ENCODE measurements at regions not wholly inside any gene's neighbourhood (a gene's known extent, or its start where the extent isn't known, plus 50 kb on each side); places are given as distances from the start of the nearest gene placed in this dataset.
"Not testable (repeated sequence)": the region's sequence is repeated elsewhere in the genome, so short reads cannot be mapped to it uniquely, and the experiment has no call there.

DNA sequence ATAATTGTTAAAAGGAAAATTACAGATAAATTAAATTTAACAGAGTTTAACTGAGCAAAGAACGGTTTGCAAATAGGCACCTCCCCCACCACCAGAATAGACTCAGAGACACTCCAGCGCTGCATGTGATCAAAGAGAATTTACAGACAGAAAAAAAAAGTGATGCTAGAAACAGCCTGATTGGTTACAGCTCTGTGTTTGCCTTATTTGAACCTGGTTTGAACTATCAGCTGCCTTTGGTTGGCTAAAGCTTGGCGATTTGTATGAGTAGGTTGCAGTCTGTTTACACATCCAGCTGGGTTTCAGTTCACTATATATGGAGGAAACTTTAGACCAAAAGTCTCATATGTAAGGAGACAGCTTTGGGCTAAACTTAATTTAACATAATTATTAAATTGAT is 249.1 kb downstream of the ENC1 start:
- Histone ChIP-seq H3K4me2 (ENCODE audit: insufficient read depth, low read length) (no peak overlapping the region), H3K36me3 (ENCODE audit: insufficient read depth, low read length) (no peaks in the 10 kb centered on the region), H3K27me3 (ENCODE audit: insufficient read depth, low read length) (no peaks in the 10 kb centered on the region), H3K9me3 (ENCODE audit: low read depth, low read length) (no peaks in the 10 kb centered on the region), H4K20me1 (ENCODE audit: insufficient read depth, low read length) (no peaks in the 10 kb centered on the region), H3K27ac (ENCODE audit: low read depth, low read length) (no peak overlapping the region), H3K4me3 (ENCODE audit: insufficient read depth, low read length) (no peak overlapping the region), H2AFZ (ENCODE audit: low read length) (no peak overlapping the region), H3K79me2 (ENCODE audit: insufficient read depth, low read length) (no peaks in the 10 kb centered on the region), H3K4me1 (ENCODE audit: insufficient read depth, low read length) (peaks cover 4% of the 10 kb centered on the region)
- TF ChIP-seq, protein P1, sequence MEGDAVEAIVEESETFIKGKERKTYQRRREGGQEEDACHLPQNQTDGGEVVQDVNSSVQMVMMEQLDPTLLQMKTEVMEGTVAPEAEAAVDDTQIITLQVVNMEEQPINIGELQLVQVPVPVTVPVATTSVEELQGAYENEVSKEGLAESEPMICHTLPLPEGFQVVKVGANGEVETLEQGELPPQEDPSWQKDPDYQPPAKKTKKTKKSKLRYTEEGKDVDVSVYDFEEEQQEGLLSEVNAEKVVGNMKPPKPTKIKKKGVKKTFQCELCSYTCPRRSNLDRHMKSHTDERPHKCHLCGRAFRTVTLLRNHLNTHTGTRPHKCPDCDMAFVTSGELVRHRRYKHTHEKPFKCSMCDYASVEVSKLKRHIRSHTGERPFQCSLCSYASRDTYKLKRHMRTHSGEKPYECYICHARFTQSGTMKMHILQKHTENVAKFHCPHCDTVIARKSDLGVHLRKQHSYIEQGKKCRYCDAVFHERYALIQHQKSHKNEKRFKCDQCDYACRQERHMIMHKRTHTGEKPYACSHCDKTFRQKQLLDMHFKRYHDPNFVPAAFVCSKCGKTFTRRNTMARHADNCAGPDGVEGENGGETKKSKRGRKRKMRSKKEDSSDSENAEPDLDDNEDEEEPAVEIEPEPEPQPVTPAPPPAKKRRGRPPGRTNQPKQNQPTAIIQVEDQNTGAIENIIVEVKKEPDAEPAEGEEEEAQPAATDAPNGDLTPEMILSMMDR (IDR thresholded peaks at IDR 0.05; ENCODE audit: extremely low read depth, low read depth, low read length) = no peak
- no peak for DNase-seq (ENCODE audit: insufficient read length, low spot score, missing footprints)

DNA sequence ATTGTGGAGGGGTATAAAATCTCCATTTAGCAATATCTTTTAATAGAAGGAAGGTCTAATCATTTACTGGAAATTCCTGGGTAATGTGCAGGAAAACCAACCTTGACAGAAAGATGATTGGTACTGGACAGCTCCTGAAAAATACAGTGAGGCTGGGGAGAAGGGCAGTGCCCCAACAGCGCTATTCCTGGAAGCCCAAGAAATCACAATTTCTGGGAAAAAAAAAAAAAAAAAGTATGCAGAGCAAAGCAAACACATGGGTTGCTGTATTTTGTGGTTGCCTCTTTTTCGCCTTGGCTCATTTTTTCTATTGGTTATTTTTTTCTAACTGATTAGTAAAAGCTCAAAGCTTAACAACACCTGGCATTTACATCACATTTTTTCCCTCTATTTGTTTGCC is 249.7 kb downstream of the ENC1 start:
- H2AFZ ChIP-seq (ENCODE audit: low read length) = no peak overlapping the region
- H3K27ac ChIP-seq (ENCODE audit: low read depth, low read length) = no peak overlapping the region
- no peaks in the 10 kb centered on the region for H4K20me1 ChIP-seq (ENCODE audit: insufficient read depth, low read length)
- H3K4me1 ChIP-seq (ENCODE audit: insufficient read depth, low read length) = peaks cover 4% of the 10 kb centered on the region
- TF ChIP-seq, protein P1 (IDR thresholded peaks at IDR 0.05; ENCODE audit: extremely low read depth, low read depth, low read length) = no peak
- H3K4me2 ChIP-seq (ENCODE audit: insufficient read depth, low read length) = no peak overlapping the region
- H3K27me3 ChIP-seq (ENCODE audit: insufficient read depth, low read length) = no peaks in the 10 kb centered on the region
- H3K79me2 ChIP-seq (ENCODE audit: insufficient read depth, low read length) = no peaks in the 10 kb centered on the region
- no peaks in the 10 kb centered on the region for H3K9me3 ChIP-seq (ENCODE audit: low read depth, low read length)
- peak; percentile 73 for DNase-seq (ENCODE audit: insufficient read length, low spot score, missing footprints)
- no peaks in the 10 kb centered on the region for H3K36me3 ChIP-seq (ENCODE audit: insufficient read depth, low read length)
- H3K4me3 ChIP-seq (ENCODE audit: insufficient read depth, low read length) = no peak overlapping the region

DNA sequence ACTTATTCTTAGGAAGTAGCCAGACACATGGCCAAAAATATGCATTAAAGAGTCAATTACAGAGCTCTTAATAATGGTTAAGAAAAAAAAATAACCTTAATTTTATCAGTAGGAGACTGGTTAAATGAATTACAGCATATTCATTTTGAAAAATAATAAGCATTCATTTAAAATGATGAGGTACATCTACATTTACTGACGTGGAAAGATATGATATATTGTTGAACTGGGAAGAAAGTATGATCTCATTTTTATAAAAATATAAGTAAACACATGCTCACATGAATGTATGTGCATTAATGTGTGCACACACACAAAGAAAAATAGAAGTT is 250.3 kb downstream of the ENC1 start:
- Histone ChIP-seq H2AFZ (ENCODE audit: low read length) (no peak overlapping the region), H3K4me1 (ENCODE audit: insufficient read depth, low read length) (peaks cover 4% of the 10 kb centered on the region), H3K27ac (ENCODE audit: low read depth, low read length) (no peak overlapping the region), H3K27me3 (ENCODE audit: insufficient read depth, low read length) (no peaks in the 10 kb centered on the region), H3K36me3 (ENCODE audit: insufficient read depth, low read length) (no peaks in the 10 kb centered on the region), H3K4me2 (ENCODE audit: insufficient read depth, low read length) (no peak overlapping the region), H3K4me3 (ENCODE audit: insufficient read depth, low read length) (no peak overlapping the region), H4K20me1 (ENCODE audit: insufficient read depth, low read length) (no peaks in the 10 kb centered on the region), H3K9me3 (ENCODE audit: low read depth, low read length) (no peaks in the 10 kb centered on the region), H3K79me2 (ENCODE audit: insufficient read depth, low read length) (no peaks in the 10 kb centered on the region)
- no peak for DNase-seq (ENCODE audit: insufficient read length, low spot score, missing footprints)
- TF ChIP-seq, protein P1 (IDR thresholded peaks at IDR 0.05; ENCODE audit: extremely low read depth, low read depth, low read length) = no peak

DNA sequence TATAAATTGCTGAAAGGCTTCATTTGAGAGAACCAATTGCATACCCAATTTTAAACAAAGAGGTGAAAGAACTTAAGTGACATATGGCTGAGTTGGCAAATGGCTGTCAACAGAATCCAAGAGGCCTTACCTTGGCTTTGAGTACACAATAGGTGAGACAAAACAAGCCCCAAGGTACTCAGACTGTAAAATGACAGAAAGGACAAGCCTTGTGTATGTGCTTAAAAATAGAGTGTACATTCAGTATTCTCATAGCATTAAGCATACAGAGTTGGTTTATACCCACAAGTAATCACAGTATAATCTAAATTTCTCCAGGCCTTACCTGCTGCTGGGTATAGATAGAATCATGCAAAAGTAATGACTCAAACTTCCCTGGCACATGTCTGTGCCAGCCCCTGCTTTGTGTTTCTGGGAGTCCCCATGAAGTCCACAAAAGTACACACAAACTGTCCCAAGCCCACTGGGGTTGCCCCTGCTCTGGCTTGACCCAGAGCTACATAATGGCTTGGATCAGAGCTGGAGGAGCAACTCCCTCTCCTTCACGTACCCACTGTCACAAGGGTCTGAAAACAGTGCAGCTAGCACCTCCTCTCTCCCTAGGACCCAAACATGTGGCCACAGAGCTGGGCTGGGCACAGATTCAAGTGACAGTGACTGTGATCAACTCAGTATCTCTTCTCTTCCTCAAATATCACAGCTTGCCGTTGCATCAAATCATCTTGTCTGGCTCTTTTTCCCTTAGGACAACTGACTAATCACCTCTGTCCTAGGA is 250.8 kb downstream of the ENC1 start:
- Histone ChIP-seq H3K27ac (ENCODE audit: low read depth, low read length) (no peak overlapping the region), H2AFZ (ENCODE audit: low read length) (peak overlapping the region; percentile 42), H3K4me3 (ENCODE audit: insufficient read depth, low read length) (no peak overlapping the region), H3K9me3 (ENCODE audit: low read depth, low read length) (no peaks in the 10 kb centered on the region), H4K20me1 (ENCODE audit: insufficient read depth, low read length) (no peaks in the 10 kb centered on the region), H3K36me3 (ENCODE audit: insufficient read depth, low read length) (no peaks in the 10 kb centered on the region), H3K4me1 (ENCODE audit: insufficient read depth, low read length) (peaks cover 4% of the 10 kb centered on the region), H3K27me3 (ENCODE audit: insufficient read depth, low read length) (no peaks in the 10 kb centered on the region), H3K79me2 (ENCODE audit: insufficient read depth, low read length) (no peaks in the 10 kb centered on the region), H3K4me2 (ENCODE audit: insufficient read depth, low read length) (no peak overlapping the region)
- no peak for DNase-seq (ENCODE audit: insufficient read length, low spot score, missing footprints)
- TF ChIP-seq, protein P1 (IDR thresholded peaks at IDR 0.05; ENCODE audit: extremely low read depth, low read depth, low read length) = no peak

DNA sequence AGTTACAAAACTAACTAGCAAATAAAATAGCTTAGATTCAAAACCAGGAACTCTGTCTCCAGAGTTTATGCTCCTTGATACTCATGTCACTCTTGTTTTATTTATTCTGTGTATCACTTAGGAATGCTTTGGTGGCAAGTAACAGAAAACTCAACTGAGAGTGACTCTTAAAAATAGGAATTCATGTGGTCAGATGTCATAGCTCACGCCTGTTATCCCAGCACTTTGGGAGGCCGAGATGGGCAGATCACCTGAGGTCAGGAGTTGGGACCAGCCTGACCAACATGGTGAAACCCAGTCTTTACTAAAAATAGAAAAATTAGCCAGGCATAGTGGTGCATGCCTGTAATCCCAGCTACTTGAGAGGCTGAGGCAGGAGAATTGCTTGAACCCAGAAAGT is 252.1 kb downstream of the ENC1 start:
- H3K4me1 ChIP-seq (ENCODE audit: insufficient read depth, low read length) = peaks cover 10% of the 10 kb centered on the region
- H3K4me2 ChIP-seq (ENCODE audit: insufficient read depth, low read length); H3K4me3 ChIP-seq (ENCODE audit: insufficient read depth, low read length); DNase-seq (ENCODE audit: insufficient read length, low spot score, missing footprints); H3K27ac ChIP-seq (ENCODE audit: low read depth, low read length); H3K27me3 ChIP-seq (ENCODE audit: insufficient read depth, low read length); H3K79me2 ChIP-seq (ENCODE audit: insufficient read depth, low read length); H4K20me1 ChIP-seq (ENCODE audit: insufficient read depth, low read length); H3K36me3 ChIP-seq (ENCODE audit: insufficient read depth, low read length); H3K9me3 ChIP-seq (ENCODE audit: low read depth, low read length); H2AFZ ChIP-seq (ENCODE audit: low read length): not testable (repeated sequence)
